K562 (cell line): ENCODE measurements at regions not wholly inside any gene's neighbourhood (a gene's known extent, or its start where the extent isn't known, plus 50 kb on each side); places are given as distances from the start of the nearest gene placed in this dataset.

ENCODE experiments used
- ATAC-seq: fragments of 200-7000 bp; cut with Tn5 transposase; 3 replicates; pipeline ENCODE4 v1.9.1; 2020; ENCODE audit warnings: moderate library complexity
- BruUV-seq: library from RNA; stranded (reverse); fragments of 400-500 nt; replicated peaks from 2 replicates; lab custom pipeline; 2021; lab: Mats Ljungman, UMichigan
- CTCF ChIA-PET: fragments of 300-600 bp; formaldehyde crosslinking; extraction: SDS; loops from one replicate; lab custom pipeline; 2021; ENCODE audit warnings: low intra/inter-chr PET ratio; lab: Yijun Ruan, JAX
- POLR2A ChIA-PET: fragments of 300-600, 350-650 bp; sonication (Branson Sonifier 250); formaldehyde crosslinking; extraction: SDS; loops from one replicate; lab custom pipeline; 2021; ENCODE audit warnings: antibody characterized with exemption, inconsistent platforms; lab: Yijun Ruan, JAX
- DNase-seq, 4 experiments: peaks; one replicate each; pipeline versions ENCODE4 v3.0.0 to v3.0.0-alpha.2; 2011 to 2018; ENCODE audit warnings: low spot score in 3 of 4, mixed read lengths in 3 of 4; ENCODE audit errors: extremely low read depth in 1 of 4
- FAIRE-seq: peaks from 2 replicates; lab custom pipeline; 2011; peaks lifted over from hg19 to GRCh38; lab: Jason Lieb, UNC
- H2AFZ ChIP-seq: 2 replicates; pipeline ENCODE4 v1.6.0; 2011; ENCODE audit warnings: low read depth, low read length, control low read depth, inconsistent platforms
- H3K27ac ChIP-seq: fragments of 200-600 bp; 3 replicates; pipeline ENCODE4 v1.8.0; 2011; ENCODE audit warnings: low read depth, mild to moderate bottlenecking, control low read depth, inconsistent platforms, low read length, moderate library complexity, mixed read lengths; ENCODE audit errors: extremely low read depth
- H3K27me3 ChIP-seq, 2 experiments: fragments of 300-600 bp in 1 of 2; 2 replicates in 1 of 2; 3 replicates in 1 of 2; pipeline versions ENCODE4 v1.6.0 to v1.8.0; 2011; ENCODE audit warnings: inconsistent platforms in 2 of 2, low read length in 2 of 2, mild to moderate bottlenecking in 1 of 2, mixed read lengths in 1 of 2, moderate library complexity in 1 of 2; ENCODE audit not compliant: control insufficient read depth in 2 of 2, insufficient read depth in 2 of 2
- H3K36me3 ChIP-seq: fragments of 300-600 bp; 3 replicates; pipeline ENCODE4 v1.8.0; 2011; ENCODE audit warnings: mild to moderate bottlenecking, low read length, inconsistent platforms; ENCODE audit not compliant: control insufficient read depth, insufficient read depth
- H3K4me1 ChIP-seq, 2 experiments: fragments of 200-600 bp in 1 of 2; replicated peaks in 1 of 2; 2 replicates in 1 of 2; 3 replicates in 1 of 2; pipeline versions ENCODE4 v1.5.1 to v1.8.0; 2011; ENCODE audit warnings: inconsistent platforms in 2 of 2, low read length in 2 of 2, mild to moderate bottlenecking in 1 of 2, mixed read lengths in 1 of 2, moderate library complexity in 1 of 2; ENCODE audit not compliant: control insufficient read depth in 2 of 2, insufficient read depth in 2 of 2
- H3K4me2 ChIP-seq: 2 replicates; pipeline ENCODE4 v1.6.1; 2011; ENCODE audit warnings: low read length, control low read depth, inconsistent platforms, mixed read lengths; ENCODE audit not compliant: insufficient read depth
- H3K4me3 ChIP-seq: fragments of 200-600 bp; sonication (generic), shearing (Covaris generic); 2 replicates; pipeline ENCODE4 v1.5.1; 2016; ENCODE audit warnings: control low read depth, inconsistent platforms
- H3K79me2 ChIP-seq: fragments of 200-600 bp; 3 replicates; pipeline ENCODE4 v1.8.0; 2011; ENCODE audit warnings: low read length, inconsistent platforms; ENCODE audit not compliant: control insufficient read depth, insufficient read depth
- H3K9ac ChIP-seq, 2 experiments: 2 replicates each; pipeline versions ENCODE4 v1.6.0 to v1.6.1; 2011; ENCODE audit warnings: low read depth in 2 of 2, low read length in 2 of 2, control low read depth in 1 of 2, inconsistent platforms in 1 of 2, mild to moderate bottlenecking in 1 of 2, mixed read lengths in 1 of 2; ENCODE audit not compliant: insufficient read depth in 1 of 2
- H3K9me1 ChIP-seq: one replicate; pipeline ENCODE4 v1.6.0; 2011; ENCODE audit warnings: inconsistent platforms, mild to moderate bottlenecking, low read length, moderate library complexity; ENCODE audit not compliant: control insufficient read depth, insufficient read depth
- H3K9me3 ChIP-seq: replicated peaks from 2 replicates; pipeline ENCODE4 v1.5.1; 2011; ENCODE audit warnings: low read depth, low read length, inconsistent platforms; ENCODE audit not compliant: control insufficient read depth, insufficient read depth
- H4K20me1 ChIP-seq: replicated peaks from 2 replicates; pipeline ENCODE4 v1.6.1; 2011; ENCODE audit warnings: low read length, inconsistent platforms, mixed read lengths; ENCODE audit not compliant: control insufficient read depth, insufficient read depth
- CREBBP ChIP-seq: IDR thresholded peaks from one replicate; pipeline ENCODE4 v1.6.1; 2012; ENCODE audit warnings: low read depth, mild to moderate bottlenecking, control low read depth, inconsistent platforms, low read length
- HNRNPK ChIP-seq: fragments of 200-400 bp; formaldehyde crosslinking; IDR thresholded peaks from one replicate; pipeline ENCODE4 v1.6.1; 2018; ENCODE audit warnings: mild to moderate bottlenecking, low read depth, low read length; ENCODE audit not compliant: poor library complexity, severe bottlenecking
- HOMEZ ChIP-seq: fragments of 250-450 bp; sonication (Bioruptor Pico); IDR thresholded peaks from 2 replicates; pipeline ENCODE4 v1.4.0; 2020; ENCODE audit warnings: mild to moderate bottlenecking, moderate library complexity
- LARP7 ChIP-seq: fragments of 450-650 bp; IDR thresholded peaks from 2 replicates; pipeline ENCODE4 v1.6.1; 2016
- MEF2A ChIP-seq: IDR thresholded peaks from 2 replicates; pipeline ENCODE4 v1.6.1; 2011; ENCODE audit warnings: low read depth, mild to moderate bottlenecking, low read length, moderate library complexity; ENCODE audit not compliant: control insufficient read depth
- SETDB1 ChIP-seq: IDR thresholded peaks from one replicate; pipeline ENCODE4 v1.6.1; 2012; ENCODE audit warnings: low read length, control low read depth, inconsistent platforms
- SNAPC5 ChIP-seq: fragments of 250-450 bp; sonication (Bioruptor Pico); IDR thresholded peaks from 2 replicates; pipeline ENCODE4 v1.8.0; 2021; ENCODE audit warnings: moderate library complexity, mild to moderate bottlenecking, inconsistent platforms
- SP1 ChIP-seq: sonication (generic); formaldehyde crosslinking; IDR thresholded peaks from 2 replicates; pipeline ENCODE4 v1.8.1; 2022; ENCODE audit warnings: mild to moderate bottlenecking, missing genetic modification reagents
- SRSF1 ChIP-seq: fragments of 200-400 bp; formaldehyde crosslinking; IDR thresholded peaks from 2 replicates; pipeline ENCODE4 v1.6.1; 2017; ENCODE audit warnings: mild to moderate bottlenecking, low read depth, low read length, moderate library complexity
- ZBTB33 ChIP-seq: sonication (generic); formaldehyde crosslinking; IDR thresholded peaks from 2 replicates; pipeline ENCODE4 v1.8.1; 2023; ENCODE audit warnings: mild to moderate bottlenecking, missing genetic modification reagents
- ZNF140 ChIP-seq: fragments of 250-450 bp; sonication (Bioruptor Pico); IDR thresholded peaks from 2 replicates; pipeline ENCODE4 v1.8.0; 2021; ENCODE audit warnings: moderate library complexity, mild to moderate bottlenecking, inconsistent platforms
- ZNF3 ChIP-seq: fragments of 250-450 bp; sonication (Bioruptor Pico); IDR thresholded peaks from 2 replicates; pipeline ENCODE4 v1.5.0; 2021; ENCODE audit warnings: mild to moderate bottlenecking, moderate library complexity
- ZNF311 ChIP-seq: fragments of 250-450 bp; sonication (Bioruptor Pico); IDR thresholded peaks from 2 replicates; pipeline ENCODE4 v1.4.0; 2020; ENCODE audit warnings: mild to moderate bottlenecking, moderate library complexity
- ZNF444 ChIP-seq: fragments of 250-450 bp; sonication (Bioruptor Pico); IDR thresholded peaks from 2 replicates; pipeline ENCODE4 v1.4.0; 2020; ENCODE audit warnings: mild to moderate bottlenecking, moderate library complexity
- WGBS: fragments of 100-300 bp; shearing (Covaris generic); methylation state at CpG from one replicate; pipeline ENCODE4 v1.1.6; 2016; ENCODE audit warnings: low coverage, mixed read lengths; ENCODE audit not compliant: insufficient coverage; ENCODE audit errors: missing lambda C conversion rate; 5-methylcytosine and 5-hydroxymethylcytosine counted together
- in situ Hi-C: fragments of 300-500 bp; cut with MboI; formaldehyde crosslinking; loops from 4 replicates; pipeline ENCODE4 v1.15.0; 2018; ENCODE audit warnings: inconsistent platforms, mixed read lengths
- intact Hi-C: fragments of 100-400 bp; cut with micrococcal nuclease; formaldehyde crosslinking; loops from 2 replicates; pipeline ENCODE4 v1.14.2; 2022

GRCh38 chr21:22224261-22224660 is 1226.1 kb downstream of the NCAM2 start (continued):
- TF ChIP-seq ZBTB33 (CRISPR knock-in tag), result no peak

- no peaks in the 10 kb centered on the region for H3K27me3 ChIP-seq
- POLR2A ChIA-PET, result interaction anchor here (0.8 kb wide), 1 partner anchor 16 kb away, joined by 4 read pairs; no protein-coding TSS in a partner anchor
- peaks cover 12% of the 10 kb centered on the region; the same call in 1 of the 3 replicates for H3K79me2 ChIP-seq
- no peak for ATAC-seq
- H3K9ac ChIP-seq, result no peak overlapping the region
- no peak for DNase-seq
- 67% methylated on average over 1 of the region's 1 CpG for WGBS
- H3K4me2 ChIP-seq, result no peak overlapping the region
- H4K20me1 ChIP-seq, result no peaks in the 10 kb centered on the region
- no peaks in the 10 kb centered on the region for H3K9me3 ChIP-seq
- H3K4me3 ChIP-seq, result no peak overlapping the region
- no peaks in the 10 kb centered on the region for H3K36me3 ChIP-seq
- no peak overlapping the region for H3K27ac ChIP-seq
- CTCF ChIA-PET, result no interaction called here
- BruUV-seq, result no TSS peak
- H3K4me1 ChIP-seq, result no peaks in the 10 kb centered on the region
- FAIRE-seq, result no peak
- in situ Hi-C loops, result no loop called here
- H2AFZ ChIP-seq, result no peak overlapping the region
- no peaks in the 10 kb centered on the region for H3K9me1 ChIP-seq
- intact Hi-C loops, result no loop called here
- TF ChIP-seq HOMEZ (CRISPR knock-in tag) (no peak), ZNF140 (no peak), SRSF1 (no peak), HNRNPK (no peak), MEF2A (no peak), CREBBP (no peak), ZNF311 (CRISPR knock-in tag) (no peak), ZNF3 (CRISPR knock-in tag) (no peak), SNAPC5 (no peak), ZNF444 (CRISPR knock-in tag) (no peak), SP1 (CRISPR knock-in tag) (no peak), LARP7 (no peak), SETDB1 (no peak)
Observed at GRCh38 chr21:22225299-22225698, 1227.1 kb downstream of the NCAM2 start.
